NCI-H1105 treated with DMSO at 0.1 percent for 48 hours (cell line): ENCODE measurements at regions not wholly inside any gene's neighbourhood (a gene's known extent, or its start where the extent isn't known, plus 50 kb on each side); places are given as distances from the start of the nearest gene placed in this dataset.
A peak's percentile ranks its signal among the peaks of the same experiment; 100 is the strongest.

Source experiments
- DNase-seq: peaks from one replicate; lab custom pipeline; 2025; lab: John Stamatoyannopoulos, UW

DNA sequence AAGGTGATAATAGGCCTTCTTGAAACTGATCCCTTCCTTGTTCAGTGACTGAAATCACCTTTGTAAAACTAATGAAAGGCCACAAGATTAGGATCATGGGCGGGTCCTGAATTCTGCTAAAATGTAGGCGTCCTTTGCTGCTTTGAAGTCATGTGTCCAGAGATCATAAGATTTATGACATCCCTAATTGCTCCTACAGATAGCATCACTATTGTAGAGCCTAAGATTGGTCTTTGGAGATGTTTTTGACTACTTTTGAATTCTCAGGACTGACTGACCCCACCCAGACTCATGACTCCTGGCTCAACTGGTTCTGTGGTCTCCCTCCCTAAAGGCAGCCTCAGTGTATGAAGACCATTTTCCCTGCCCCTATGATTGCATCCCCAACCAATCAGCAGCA is 322.6 kb upstream of the SEMA3D start:
- DNase-seq, result no peak

- no peak for DNase-seq
Measured at GRCh38 chr7:85508642-85509410, 322.0 kb upstream of the SEMA3D start.

DNA sequence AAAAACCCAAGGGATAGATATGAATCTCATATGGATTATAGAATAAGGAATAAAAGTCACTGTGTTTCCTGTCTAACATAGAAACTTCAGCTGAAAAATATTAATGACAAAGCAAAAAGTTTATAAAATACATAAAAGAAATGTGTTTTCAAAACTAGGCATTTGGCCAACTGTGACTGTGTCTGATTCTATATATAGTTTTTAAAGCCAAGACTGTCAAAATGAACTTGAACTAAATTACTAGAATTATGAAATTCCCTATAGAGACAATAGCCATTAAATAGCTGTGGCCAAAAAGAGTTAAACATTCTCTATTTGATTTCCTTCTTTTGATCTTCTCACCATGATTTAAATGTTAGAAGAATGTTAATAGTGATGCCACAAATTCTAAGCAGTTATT is 311.2 kb upstream of the SEMA3D start:
- no peak for DNase-seq

DNA sequence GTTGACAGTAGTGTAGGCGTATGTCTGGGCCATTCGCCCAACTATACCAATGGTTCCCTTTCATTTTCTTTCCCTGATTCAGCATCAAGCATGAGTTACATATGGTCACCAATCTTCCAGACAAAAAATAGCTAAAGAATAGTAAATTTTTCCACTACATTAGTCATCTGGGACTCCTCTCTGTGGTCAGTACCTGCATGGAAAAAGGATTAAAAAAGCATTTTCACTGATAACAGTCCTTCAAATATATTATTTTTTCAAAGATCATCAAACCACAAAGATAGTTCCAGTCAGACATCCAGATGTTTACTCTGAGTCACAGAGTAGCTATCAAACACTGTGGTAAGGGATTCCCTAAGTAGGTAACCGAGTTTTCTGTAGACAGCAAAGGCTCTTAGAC is 302.6 kb upstream of the SEMA3D start:
- DNase-seq, result no peak

- no peak for DNase-seq
Measured at GRCh38 chr7:85488406-85488805, 301.6 kb upstream of the SEMA3D start.

- DNase-seq, result no peak
Measured at GRCh38 chr7:85483177-85483576, 296.3 kb upstream of the SEMA3D start.

DNA sequence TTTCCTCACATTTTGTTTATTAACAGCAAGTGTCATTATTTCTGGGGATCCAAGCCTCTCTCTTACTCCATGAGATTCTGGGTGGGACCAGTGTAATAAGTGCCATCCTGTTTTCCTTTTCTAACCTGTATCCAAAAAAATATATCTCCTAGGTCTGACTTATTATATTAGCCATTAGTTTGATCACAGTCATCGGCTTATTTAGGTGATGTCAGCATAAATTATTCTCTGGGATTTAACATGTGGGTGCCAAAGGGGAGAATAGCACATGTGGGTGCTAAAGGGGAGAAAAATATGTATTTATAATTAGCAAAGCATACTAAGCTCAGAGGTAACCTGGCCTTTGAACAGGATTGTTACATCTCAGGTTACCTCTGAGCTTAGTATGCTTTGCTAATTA is 293.8 kb upstream of the SEMA3D start:
- DNase-seq, result no peak

GRCh38 chr7:85479918-85480643 is 293.2 kb upstream of the SEMA3D start:
- no peak for DNase-seq

- no peak for DNase-seq
Measured at GRCh38 chr7:85478530-85478929, 291.7 kb upstream of the SEMA3D start.

DNA sequence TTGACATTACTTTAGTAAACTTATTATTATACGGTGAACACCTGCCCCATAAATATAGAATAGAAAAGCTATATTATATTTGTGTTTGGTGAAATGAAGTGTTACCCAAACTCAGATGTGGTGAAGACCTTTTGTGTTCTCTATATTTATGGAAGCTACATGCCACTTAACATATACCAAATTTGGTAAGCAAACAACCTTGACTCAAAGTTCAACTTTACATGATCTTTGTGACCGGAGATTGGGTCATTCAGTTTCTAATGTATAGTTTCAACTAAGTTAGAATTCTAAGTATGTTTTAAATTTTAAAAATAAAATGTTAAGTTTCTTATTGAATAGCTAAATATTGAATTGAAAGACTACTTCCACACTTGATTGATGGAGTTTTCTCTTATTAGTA is 288.6 kb upstream of the SEMA3D start:
- no peak for DNase-seq

DNA sequence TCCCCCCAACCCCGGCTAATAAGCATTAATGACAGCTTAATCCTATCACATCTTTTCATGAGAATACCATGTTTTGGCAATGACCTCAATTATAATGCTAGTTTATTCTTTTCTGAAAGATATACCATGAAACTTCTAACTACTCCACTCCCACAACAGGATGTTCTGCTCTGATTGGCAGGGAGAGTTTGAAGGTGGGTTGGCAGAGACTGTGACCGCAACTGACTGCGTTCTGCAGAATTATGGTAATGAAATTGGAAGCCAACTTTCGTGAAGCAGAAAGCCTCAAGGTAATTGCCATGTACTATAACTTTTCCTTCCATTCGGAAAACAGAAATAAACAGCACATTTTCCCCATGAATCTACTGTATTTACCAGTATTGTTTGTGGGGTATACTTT is 288.2 kb upstream of the SEMA3D start:
- DNase-seq, result no peak

- DNase-seq, result no peak
Measured at GRCh38 chr7:85474234-85474633, 287.4 kb upstream of the SEMA3D start.

- DNase-seq, result no peak
Measured at GRCh38 chr7:85471740-85472139, 284.9 kb upstream of the SEMA3D start.

DNA sequence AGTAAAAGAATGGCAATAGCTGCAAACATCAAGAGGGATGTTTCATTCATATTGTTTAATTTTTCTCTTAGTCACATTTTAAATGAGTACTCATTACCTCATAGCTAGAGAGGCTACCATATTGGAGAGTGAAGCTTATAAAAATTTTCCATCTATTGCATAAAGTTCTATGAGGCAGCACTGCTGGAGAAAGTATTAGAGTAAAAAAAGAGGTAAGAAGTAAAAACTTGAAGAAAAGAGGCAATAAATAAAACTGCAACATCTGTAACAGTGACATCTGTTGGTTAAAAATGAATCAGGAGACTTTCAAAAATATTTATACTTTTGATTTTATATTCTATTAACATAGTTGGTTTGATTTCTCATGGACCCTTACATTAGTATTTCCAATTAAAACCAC is 284.5 kb upstream of the SEMA3D start:
- no peak for DNase-seq

- no peak for DNase-seq
Measured at GRCh38 chr7:85469446-85470010, 282.7 kb upstream of the SEMA3D start.

DNA sequence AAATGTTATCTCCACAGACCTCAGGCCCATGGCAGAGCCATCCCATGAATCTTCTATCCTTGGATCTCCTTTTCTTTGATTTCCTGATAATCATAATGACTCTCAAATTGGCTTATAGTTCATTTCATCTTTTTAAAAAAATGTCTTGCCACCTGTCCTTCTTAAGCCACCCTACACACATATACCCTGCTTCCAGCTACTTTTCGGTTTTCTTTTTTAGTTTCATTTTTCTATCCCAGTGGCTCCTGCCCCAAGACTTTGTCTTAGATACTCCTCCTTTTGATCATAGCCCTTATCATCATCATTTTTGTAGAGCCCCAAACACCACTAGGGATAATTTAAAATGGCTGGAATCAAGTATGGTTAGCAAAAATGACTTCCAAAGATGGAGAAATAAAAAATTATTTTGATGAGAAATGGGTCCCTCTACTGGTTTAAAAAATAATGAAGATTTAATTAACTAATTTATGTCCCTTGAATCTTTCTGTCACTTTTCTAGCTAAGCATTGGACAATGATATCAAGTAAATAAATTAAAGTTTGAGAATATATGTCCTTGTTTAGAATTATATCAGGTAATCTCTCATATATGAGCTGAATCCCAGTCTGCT is 277.3 kb upstream of the SEMA3D start:
- peak; percentile 28 for DNase-seq

DNA sequence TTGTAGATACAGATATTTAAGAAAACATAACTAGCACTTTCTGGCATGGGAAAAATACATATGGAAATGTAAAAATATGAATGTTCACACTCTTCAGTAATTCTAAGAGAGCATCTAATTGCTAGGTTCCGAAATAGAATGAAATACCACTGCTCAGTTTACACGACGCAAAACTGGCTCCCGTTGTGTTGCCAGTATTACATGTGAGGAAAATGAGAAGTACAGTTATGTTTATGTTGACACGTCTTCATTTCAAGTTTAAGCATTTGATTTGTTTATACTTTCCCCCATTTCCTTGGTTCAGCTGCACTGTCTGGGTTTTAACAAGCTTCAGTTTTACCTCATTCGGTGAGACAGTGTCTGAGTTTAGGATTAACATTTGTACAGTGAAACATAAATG is 275.8 kb upstream of the SEMA3D start:
- no peak for DNase-seq

- DNase-seq, result no peak
Measured at GRCh38 chr7:85457911-85458310, 271.1 kb upstream of the SEMA3D start.

- DNase-seq, result no peak
Measured at GRCh38 chr7:85456254-85456653, 269.4 kb upstream of the SEMA3D start.

- DNase-seq, result no peak
Measured at GRCh38 chr7:85454904-85455303, 268.0 kb upstream of the SEMA3D start.

GRCh38 chr7:85452674-85453073 is 265.8 kb upstream of the SEMA3D start:
- DNase-seq, result no peak

DNA sequence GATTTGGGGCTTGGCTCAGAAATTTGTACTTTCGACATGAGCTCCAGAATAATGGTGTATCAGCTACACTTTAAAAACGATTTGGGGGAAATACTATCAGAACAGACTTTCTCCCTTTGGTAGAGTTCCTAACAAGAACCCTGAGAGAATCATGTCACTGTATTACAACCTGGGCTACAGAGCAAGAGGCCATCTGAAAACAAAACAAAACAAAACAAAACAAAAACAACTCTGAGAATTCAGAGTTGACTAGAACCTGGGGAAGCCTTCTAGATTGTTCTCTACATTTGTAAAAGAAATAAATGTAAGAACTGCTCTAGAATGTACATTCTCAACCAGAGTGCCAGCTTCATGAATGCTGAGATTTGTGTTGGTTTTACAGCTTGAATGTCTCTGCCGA is 262.6 kb upstream of the SEMA3D start:
- DNase-seq, result no peak

GRCh38 chr7:85447004-85447403 is 260.1 kb upstream of the SEMA3D start:
- no peak for DNase-seq
